ENCODE measurements at regions not wholly inside any gene's neighbourhood (a gene's known extent, or its start where the extent isn't known, plus 50 kb on each side); places are given as distances from the start of the nearest gene placed in this dataset.

DNA sequence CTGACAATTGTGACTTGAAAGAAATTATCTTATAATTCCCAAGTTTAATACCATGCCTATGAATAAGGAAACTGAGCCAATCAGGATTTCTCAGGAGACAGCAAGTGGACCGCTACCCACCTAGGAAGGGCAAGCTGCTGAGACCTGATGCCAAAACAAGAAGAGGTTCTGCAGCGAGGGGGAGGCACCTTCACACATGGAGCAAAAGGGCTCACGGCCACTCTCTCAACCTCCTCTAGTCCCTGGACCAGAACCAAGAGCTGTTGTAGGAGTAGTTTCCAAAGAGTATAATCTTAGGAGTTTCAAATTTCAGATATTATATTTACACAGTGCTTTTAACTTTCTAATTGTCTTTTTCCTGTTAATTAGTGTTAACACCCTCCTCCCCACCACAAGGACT is 154.7 kb upstream of the ETAA1 start:
- DNase-seq: no peak
- TF ChIP-seq, protein P1, sequence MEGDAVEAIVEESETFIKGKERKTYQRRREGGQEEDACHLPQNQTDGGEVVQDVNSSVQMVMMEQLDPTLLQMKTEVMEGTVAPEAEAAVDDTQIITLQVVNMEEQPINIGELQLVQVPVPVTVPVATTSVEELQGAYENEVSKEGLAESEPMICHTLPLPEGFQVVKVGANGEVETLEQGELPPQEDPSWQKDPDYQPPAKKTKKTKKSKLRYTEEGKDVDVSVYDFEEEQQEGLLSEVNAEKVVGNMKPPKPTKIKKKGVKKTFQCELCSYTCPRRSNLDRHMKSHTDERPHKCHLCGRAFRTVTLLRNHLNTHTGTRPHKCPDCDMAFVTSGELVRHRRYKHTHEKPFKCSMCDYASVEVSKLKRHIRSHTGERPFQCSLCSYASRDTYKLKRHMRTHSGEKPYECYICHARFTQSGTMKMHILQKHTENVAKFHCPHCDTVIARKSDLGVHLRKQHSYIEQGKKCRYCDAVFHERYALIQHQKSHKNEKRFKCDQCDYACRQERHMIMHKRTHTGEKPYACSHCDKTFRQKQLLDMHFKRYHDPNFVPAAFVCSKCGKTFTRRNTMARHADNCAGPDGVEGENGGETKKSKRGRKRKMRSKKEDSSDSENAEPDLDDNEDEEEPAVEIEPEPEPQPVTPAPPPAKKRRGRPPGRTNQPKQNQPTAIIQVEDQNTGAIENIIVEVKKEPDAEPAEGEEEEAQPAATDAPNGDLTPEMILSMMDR (conservative IDR thresholded peaks at IDR 0.05): no peak
- no peak overlapping the region for H2BK120ac ChIP-seq (ENCODE audit: low read depth, low read length, poor library complexity, severe bottlenecking)
- no peak overlapping the region for H3K18ac ChIP-seq (ENCODE audit: insufficient read length, low read depth, low read length)
- no CpG with 5 or more reads among the region's 3 CpGs for WGBS (ENCODE audit: extremely low coverage, insufficient read length, low lambda C conversion rate)
- no peak overlapping the region for H3K56ac ChIP-seq (ENCODE audit: insufficient read length, low read depth, low read length)
- no peaks in the 10 kb centered on the region for H3K79me1 ChIP-seq (ENCODE audit: insufficient read depth, low read depth, low read length, poor library complexity, severe bottlenecking)
- H2AFZ ChIP-seq (ENCODE audit: low read length): no peak overlapping the region
- no peaks in the 10 kb centered on the region for H3K23me2 ChIP-seq (ENCODE audit: insufficient read length, low read depth, low read length, poor library complexity, severe bottlenecking)
- Mint-ChIP-seq H3K4me3 (no peak overlapping the region), H3K27me3 (ENCODE audit: low read depth) (no peaks in the 10 kb centered on the region), H3K36me3 (ENCODE audit: insufficient read depth in 1 of 3, low read depth in 3 of 3) (no peaks in the 10 kb centered on the region), H3K9me3 (no peaks in the 10 kb centered on the region), H3K4me1 (peaks cover 0 to 3% of the 10 kb centered on the region in 2 experiments; a peak in 1 of 4 replicates), H3K27ac (no peak overlapping the region)
- H3K79me2 ChIP-seq (ENCODE audit: insufficient read depth, low read length): no peaks in the 10 kb centered on the region
- H3K27ac ChIP-seq (ENCODE audit: insufficient read length, low read depth, low read length): no peak overlapping the region
- no peak overlapping the region for H3K9ac ChIP-seq (ENCODE audit: extremely low read depth, insufficient read length, low read length)
- no peak overlapping the region for H3K4me2 ChIP-seq (ENCODE audit: insufficient read depth, insufficient read length, low read length)
- H2BK12ac ChIP-seq (ENCODE audit: insufficient read length, low read depth, low read length): no peak overlapping the region
- no peak overlapping the region for H4K91ac ChIP-seq (ENCODE audit: insufficient read length, low read depth, low read length)
- H3K4me1 ChIP-seq (ENCODE audit: insufficient read depth, low read length): no peaks in the 10 kb centered on the region
- no peak overlapping the region for H2BK20ac ChIP-seq (ENCODE audit: low read depth, low read length, poor library complexity, severe bottlenecking)
- H4K5ac ChIP-seq (ENCODE audit: insufficient read length, low read depth, low read length): no peak overlapping the region
- H3K4ac ChIP-seq (ENCODE audit: low read depth, low read length): no peak overlapping the region
- no peak overlapping the region for H2BK15ac ChIP-seq (ENCODE audit: low read depth, low read length)
- H4K20me1 ChIP-seq (ENCODE audit: control insufficient read depth, insufficient read depth, insufficient read length): no peaks in the 10 kb centered on the region
- no peak overlapping the region for H3K14ac ChIP-seq (ENCODE audit: insufficient read depth, low read length)
- H4K8ac ChIP-seq (replicated peaks; ENCODE audit: insufficient read length, low read depth, low read length): no peak overlapping the region
- no peak overlapping the region for H3K23ac ChIP-seq (ENCODE audit: insufficient read length, low read depth, low read length)
- H3T11ph ChIP-seq (ENCODE audit: low read length): no peak overlapping the region
- no peaks in the 10 kb centered on the region for H3K27me3 ChIP-seq (ENCODE audit: insufficient read depth, low read length)
- no peak overlapping the region for H2BK5ac ChIP-seq (ENCODE audit: insufficient read length, low read length)
- H3K9me3 ChIP-seq (ENCODE audit: control insufficient read depth, low read depth, low read length): no peaks in the 10 kb centered on the region
- no peak overlapping the region for H2AK5ac ChIP-seq (ENCODE audit: insufficient read length, low read length)

All from H9 (cell line).